Right lobe of liver (tissue), 6 donors: ENCODE measurements at regions not wholly inside any gene's neighbourhood (a gene's known extent, or its start where the extent isn't known, plus 50 kb on each side); places are given as distances from the start of the nearest gene placed in this dataset.

ENCODE experiments used
- ATAC-seq, 4 donors: fragments of 200-7000 bp; cut with Tn5 transposase; one replicate each; pipeline ENCODE4 v1.9.1; 2020; ENCODE audit warnings: mild to moderate bottlenecking in 4 of 4, moderate library complexity in 4 of 4
- DNase-seq, 3 donors: peaks; one replicate each; pipeline ENCODE4 v3.0.0-alpha.2; 2020
- H3K27ac ChIP-seq, 3 donors: fragments of 200-600 bp; one replicate each; pipeline ENCODE4 v1.8.0; 2022
- H3K27me3 ChIP-seq, 2 donors: fragments of 200-600 bp; one replicate each; pipeline ENCODE4 v1.8.0; 2022
- H3K36me3 ChIP-seq, 4 donors: fragments of 200-600 bp; sonication (generic) in 1 of 4; one replicate each; pipeline versions ENCODE4 v1.5.1 to v1.8.0; 2017 to 2022; ENCODE audit warnings: control low read depth in 1 of 4
- H3K4me1 ChIP-seq, 4 donors: fragments of 200-600 bp; sonication (generic) in 1 of 4; one replicate each; pipeline versions ENCODE4 v1.5.1 to v1.8.0; 2017 to 2022; ENCODE audit warnings: control low read depth in 1 of 4
- H3K4me3 ChIP-seq, 3 donors: fragments of 200-600 bp; one replicate each; pipeline ENCODE4 v1.8.0; 2022
- H3K9me3 ChIP-seq, 4 donors: fragments of 200-600 bp; sonication (generic) in 1 of 4; one replicate each; pipeline versions ENCODE4 v1.5.1 to v1.8.0; 2017 to 2022; ENCODE audit warnings: control low read depth in 1 of 4
- CTCF ChIP-seq, 4 donors: fragments of 200-600 bp in 3 of 4; fragments of 450-650 bp in 1 of 4; IDR thresholded peaks; one replicate each; pipeline versions ENCODE4 v1.5.1 to v1.8.0; 2016 to 2022; ENCODE audit warnings: antibody characterized with exemption in 4 of 4, mild to moderate bottlenecking in 2 of 4
- POLR2A ChIP-seq: fragments of 450-650 bp; IDR thresholded peaks from one replicate; pipeline ENCODE4 v1.6.1; 2017; ENCODE audit warnings: antibody characterized with exemption, mild to moderate bottlenecking
- WGBS: methylation state at CpG from one replicate; pipeline ENCODE4 v1.1.6; 2018; ENCODE audit warnings: low coverage, low lambda C conversion rate; ENCODE audit not compliant: insufficient coverage; ENCODE audit errors: missing lambda C conversion rate; 5-methylcytosine and 5-hydroxymethylcytosine counted together
- intact Hi-C, 2 donors: fragments of 100-400 bp; cut with DNase I; formaldehyde crosslinking; loops; one replicate each; pipeline versions ENCODE4 v1.11.2 to v1.14.1; 2022
- donor health status: DM: no; HTN: yes; CAD: no.
- donor health status: DM: no; HTN: no; CAD: no.
- donor health status: DM: no; HTN: no; CAD: no.
- donor health status: DM: no; HTN: yes; CAD: no.
- donor health status: DM: no; HTN: yes; CAD: no.

DNA sequence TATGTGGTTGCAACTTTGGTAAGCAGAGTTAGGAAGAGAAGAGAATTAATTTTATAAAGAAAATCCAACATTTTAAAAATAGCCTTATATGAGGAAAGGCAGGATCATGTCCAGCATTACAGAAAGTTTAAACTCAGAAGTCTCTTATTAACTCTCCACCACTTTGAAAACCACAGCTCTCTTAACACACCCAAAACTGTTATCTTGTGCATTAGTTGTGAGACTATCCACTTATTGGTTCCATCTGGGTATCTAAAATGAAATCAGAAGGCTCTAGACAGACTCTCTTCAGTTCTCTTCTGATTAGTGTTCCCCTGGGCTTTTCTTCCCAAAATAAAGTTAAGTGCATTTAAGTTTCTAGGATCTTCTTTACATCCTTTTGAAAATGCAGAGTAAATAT is 251.5 kb downstream of the TXNL1 start:
- Histone ChIP-seq H3K27me3 (no peaks in the 10 kb centered on the region), H3K4me3 (no peak overlapping the region), H3K4me1 (no peaks in the 10 kb centered on the region), H3K36me3 (no peaks in the 10 kb centered on the region), H3K9me3 (no peaks in the 10 kb centered on the region), H3K27ac (no peak overlapping the region)
- TF ChIP-seq CTCF (IDR thresholded peaks at IDR 0.05) (no peak), POLR2A (no peak)
- ATAC-seq (no peak), DNase-seq (no peak)
- intact Hi-C loops: no loop called here

- DNase-seq: no peak
- no peak overlapping the region for H3K4me3 ChIP-seq
- no peak for ATAC-seq
- H3K27ac ChIP-seq: no peak overlapping the region
- H3K9me3 ChIP-seq: no peaks in the 10 kb centered on the region
- H3K36me3 ChIP-seq: no peaks in the 10 kb centered on the region
- H3K27me3 ChIP-seq: no peaks in the 10 kb centered on the region
- 100% methylated on average over 1 of the region's 1 CpG for WGBS
- no peaks in the 10 kb centered on the region for H3K4me1 ChIP-seq
- intact Hi-C loops: no loop called here
- TF ChIP-seq POLR2A (no peak), CTCF (IDR thresholded peaks at IDR 0.05) (no peak)
Measured at GRCh38 chr18:56383349-56383748, 255.0 kb downstream of the TXNL1 start.

- H3K4me3 ChIP-seq: no peak overlapping the region
- H3K36me3 ChIP-seq: no peaks in the 10 kb centered on the region
- WGBS: 58% methylated on average over 4 of the region's 4 CpGs
- ATAC-seq: no peak
- no peaks in the 10 kb centered on the region for H3K4me1 ChIP-seq
- H3K9me3 ChIP-seq: no peaks in the 10 kb centered on the region
- DNase-seq: no peak
- intact Hi-C loops: no loop called here
- H3K27me3 ChIP-seq: no peaks in the 10 kb centered on the region
- no peak overlapping the region for H3K27ac ChIP-seq
- no peak for TF ChIP-seq POLR2A
- TF ChIP-seq CTCF (IDR thresholded peaks at IDR 0.05): no peak
Measured at GRCh38 chr18:56382541-56382940, 255.9 kb downstream of the TXNL1 start.

DNA sequence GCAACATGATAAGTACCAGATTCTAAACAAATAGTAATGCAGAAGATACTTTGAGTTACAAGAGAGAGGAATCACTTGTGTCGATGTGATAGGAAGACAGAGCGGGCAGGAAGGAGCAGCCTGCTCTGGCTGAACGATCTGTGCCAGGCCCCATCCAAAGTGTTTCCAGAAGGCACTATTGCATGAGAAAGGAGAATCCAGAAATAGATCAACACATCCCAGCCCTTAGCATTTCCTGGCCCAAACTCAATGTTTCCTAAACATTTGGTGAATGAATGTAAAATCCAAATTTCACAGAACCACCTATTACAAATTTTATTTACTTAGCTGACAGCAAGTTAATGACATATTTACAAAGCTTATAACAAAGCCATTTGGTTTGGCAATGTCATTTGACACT is 257.2 kb downstream of the TXNL1 start:
- no peaks in the 10 kb centered on the region for H3K36me3 ChIP-seq
- no peaks in the 10 kb centered on the region for H3K27me3 ChIP-seq
- DNase-seq (no peak), ATAC-seq (no peak)
- no peaks in the 10 kb centered on the region for H3K4me1 ChIP-seq
- H3K4me3 ChIP-seq: no peak overlapping the region
- TF ChIP-seq POLR2A: no peak
- no peak for TF ChIP-seq CTCF (IDR thresholded peaks at IDR 0.05)
- H3K9me3 ChIP-seq: no peaks in the 10 kb centered on the region
- H3K27ac ChIP-seq: no peak overlapping the region
- 64% methylated on average over 3 of the region's 3 CpGs for WGBS
- intact Hi-C loops: no loop called here

- DNase-seq (no peak), ATAC-seq (no peak)
- Histone ChIP-seq H3K27me3 (no peaks in the 10 kb centered on the region), H3K4me1 (no peaks in the 10 kb centered on the region), H3K36me3 (no peaks in the 10 kb centered on the region), H3K9me3 (no peaks in the 10 kb centered on the region), H3K27ac (no peak overlapping the region), H3K4me3 (no peak overlapping the region)
- WGBS: 87% methylated on average over 8 of the region's 8 CpGs
- TF ChIP-seq CTCF (IDR thresholded peaks at IDR 0.05) (no peak), POLR2A (no peak)
- intact Hi-C loops: no loop called here
Measured at GRCh38 chr18:56380685-56381084, 257.7 kb downstream of the TXNL1 start.
